K562 (cell line): ENCODE measurements at regions not wholly inside any gene's neighbourhood (a gene's known extent, or its start where the extent isn't known, plus 50 kb on each side); places are given as distances from the start of the nearest gene placed in this dataset.

Experiments used
- ARNT ChIP-seq, 2 experiments: fragments of 450-650 bp; IDR thresholded peaks; 2 replicates each; pipeline ENCODE4 v1.6.1; 2016; ENCODE audit warnings: mild to moderate bottlenecking in 1 of 2
- ATF3 ChIP-seq, 2 experiments: fragments of 450-650 bp in 1 of 2; sonication (generic) in 1 of 2; formaldehyde crosslinking in 1 of 2; IDR thresholded peaks in 1 of 2; conservative IDR thresholded peaks in 1 of 2; 2 replicates each; pipeline versions ENCODE4 v1.6.1 to v1.8.1; 2016 to 2023; ENCODE audit warnings: mild to moderate bottlenecking in 2 of 2, moderate library complexity in 2 of 2, inconsistent platforms in 1 of 2, missing genetic modification reagents in 1 of 2
- FOXJ3 ChIP-seq: sonication (generic); formaldehyde crosslinking; IDR thresholded peaks from 2 replicates; pipeline ENCODE4 v1.4.0; 2020; ENCODE audit warnings: mild to moderate bottlenecking, missing genetic modification reagents
- HDAC8 ChIP-seq: fragments of 450-650 bp; IDR thresholded peaks from 2 replicates; pipeline ENCODE4 v1.6.1; 2016; ENCODE audit warnings: mild to moderate bottlenecking, missing genetic modification characterization, moderate library complexity, missing compliant biosample characterization
- IRF2 ChIP-seq: sonication (generic); formaldehyde crosslinking; IDR thresholded peaks from 2 replicates; pipeline ENCODE4 v1.8.1; 2022; ENCODE audit warnings: mild to moderate bottlenecking, missing genetic modification reagents
- RBM17 ChIP-seq: fragments of 200-400 bp; formaldehyde crosslinking; IDR thresholded peaks from 2 replicates; pipeline ENCODE4 v1.6.1; 2017; ENCODE audit warnings: low read depth, mild to moderate bottlenecking, low read length, borderline replicate concordance
- REST ChIP-seq, 2 experiments: fragments of 450-650 bp; formaldehyde crosslinking in 1 of 2; IDR thresholded peaks; 2 replicates each; pipeline versions ENCODE4 v1.4.0 to v1.6.1; 2014 to 2020; ENCODE audit warnings: mild to moderate bottlenecking in 2 of 2, borderline replicate concordance in 1 of 2, low read depth in 1 of 2
- SMAD1 ChIP-seq: fragments of 150-350 bp; IDR thresholded peaks from 2 replicates; pipeline ENCODE4 v1.6.1; 2014; ENCODE audit warnings: low read length, low read depth; ENCODE audit not compliant: partially characterized antibody
- USF1 ChIP-seq: sonication (generic); formaldehyde crosslinking; IDR thresholded peaks from 2 replicates; pipeline ENCODE4 v1.9.0; 2022; ENCODE audit warnings: mild to moderate bottlenecking, missing genetic modification reagents
- ZNF511 ChIP-seq: sonication (generic); formaldehyde crosslinking; IDR thresholded peaks from 2 replicates; pipeline ENCODE4 v1.8.0; 2022; ENCODE audit warnings: mild to moderate bottlenecking, missing genetic modification reagents
- ZNF766 ChIP-seq: fragments of 200-800 bp; sonication (Bioruptor generic); conservative IDR thresholded peaks from 2 replicates; pipeline ENCODE4 v1.6.1; 2016; ENCODE audit warnings: missing genetic modification characterization, missing compliant biosample characterization

- no peak for TF ChIP-seq HDAC8 (tag)
- no peak for TF ChIP-seq FOXJ3 (CRISPR knock-in tag)
- TF ChIP-seq SMAD1 = no peak
- TF ChIP-seq IRF2 (CRISPR knock-in tag) = no peak
- TF ChIP-seq ATF3 (IDR thresholded peaks at IDR 0.05) = no peak
- no peak for TF ChIP-seq ATF3 (CRISPR knock-in tag; conservative IDR thresholded peaks at IDR 0.05)
- TF ChIP-seq RBM17 = no peak
- TF ChIP-seq ZNF511 = no peak
- TF ChIP-seq USF1 (CRISPR knock-in tag) = no peak
- no peak for TF ChIP-seq REST (IDR thresholded peaks at IDR 0.05; ENCODE audit: borderline replicate concordance)
- TF ChIP-seq REST (CRISPR knock-in tag; IDR thresholded peaks at IDR 0.05; ENCODE audit: low read depth) = no peak
- TF ChIP-seq ZNF766 (CRISPR knock-in tag) = no peak
- no peak for TF ChIP-seq ARNT (IDR thresholded peaks at IDR 0.05)
Observed at GRCh38 chr15:39359771-39360170, 221.1 kb upstream of the THBS1 start.
